Transverse colon (tissue), 4 donors: ENCODE measurements at regions not wholly inside any gene's neighbourhood (a gene's known extent, or its start where the extent isn't known, plus 50 kb on each side); places are given as distances from the start of the nearest gene placed in this dataset.

Experiments
- DNase-seq: peaks from one replicate; pipeline ENCODE4 v3.0.0-alpha.2; 2019
- H3K27ac ChIP-seq, 4 donors: fragments of 200-600 bp; sonication (generic); 2 replicates each; pipeline ENCODE4 v1.5.1; 2016 to 2018; ENCODE audit warnings: inconsistent platforms in 4 of 4
- H3K27me3 ChIP-seq: fragments of 200-600 bp; sonication (generic); 2 replicates; pipeline ENCODE4 v1.5.1; 2017; ENCODE audit warnings: inconsistent platforms
- H3K36me3 ChIP-seq, 4 donors: fragments of 200-600 bp; sonication (generic); 2 replicates each; pipeline ENCODE4 v1.5.1; 2017 to 2019; ENCODE audit warnings: inconsistent platforms in 4 of 4
- H3K4me1 ChIP-seq, 4 donors: fragments of 200-600 bp; sonication (generic); 2 replicates each; pipeline ENCODE4 v1.5.1; 2017 to 2020; ENCODE audit warnings: inconsistent platforms in 4 of 4
- H3K4me3 ChIP-seq, 4 donors: fragments of 200-600 bp; sonication (generic); 1 replicate in 1 of 4; 2 replicates in 3 of 4; pipeline versions ENCODE4 v1.5.1 to v1.6.1; 2017 to 2019; ENCODE audit warnings: inconsistent platforms in 4 of 4
- H3K9me3 ChIP-seq, 2 donors: fragments of 200-600 bp; sonication (generic); 2 replicates each; pipeline ENCODE4 v1.5.1; 2017 to 2019; ENCODE audit warnings: inconsistent platforms in 2 of 2
- EP300 ChIP-seq: sonication (generic); formaldehyde crosslinking; IDR thresholded peaks from one replicate; pipeline ENCODE4 v1.6.1; 2017; ENCODE audit warnings: antibody characterized with exemption, low read depth
- POLR2A ChIP-seq: fragments of 450-650 bp; IDR thresholded peaks from one replicate; pipeline ENCODE4 v1.6.1; 2016; ENCODE audit warnings: antibody characterized with exemption, mild to moderate bottlenecking, moderate library complexity
- POLR2AphosphoS5 ChIP-seq, 3 donors: sonication (generic); formaldehyde crosslinking; IDR thresholded peaks; one replicate each; pipeline ENCODE4 v1.6.1; 2016; ENCODE audit warnings: antibody characterized with exemption in 3 of 3
- WGBS, 2 donors: methylation state at CpG; one replicate each; pipeline ENCODE4 v1.1.5; 2018; ENCODE audit warnings: low coverage in 1 of 2; 5-methylcytosine and 5-hydroxymethylcytosine counted together
- in situ Hi-C, 4 donors: fragments of 200-750 bp; cut with MboI; loops; one replicate each; pipeline versions ENCODE4 v1.15.0 to v1.15.1; 2017; ENCODE audit warnings: low sequenced_read_pairs in 3 of 4, low pct_ligation_motif_present in 1 of 4, low pct_unique_long_range_greater_than_20kb in 1 of 4
- intact Hi-C: fragments of 100-400 bp; cut with DNase I; formaldehyde crosslinking; loops from one replicate; pipeline ENCODE4 v1.15.1; 2023; ENCODE audit warnings: low total_unique reads
- TF ChIP-seq, protein P1 (sequence below), 5 experiments: fragments of 200-600 bp in 3 of 5; fragments of 450-650 bp in 2 of 5; sonication (generic) in 3 of 5; IDR thresholded peaks; 1 replicate in 2 of 5; 2 replicates in 3 of 5; pipeline ENCODE4 v1.5.1; 2016 to 2017; ENCODE audit warnings: antibody characterized with exemption in 5 of 5, inconsistent platforms in 3 of 5, mild to moderate bottlenecking in 2 of 5, moderate library complexity in 1 of 5

DNA sequence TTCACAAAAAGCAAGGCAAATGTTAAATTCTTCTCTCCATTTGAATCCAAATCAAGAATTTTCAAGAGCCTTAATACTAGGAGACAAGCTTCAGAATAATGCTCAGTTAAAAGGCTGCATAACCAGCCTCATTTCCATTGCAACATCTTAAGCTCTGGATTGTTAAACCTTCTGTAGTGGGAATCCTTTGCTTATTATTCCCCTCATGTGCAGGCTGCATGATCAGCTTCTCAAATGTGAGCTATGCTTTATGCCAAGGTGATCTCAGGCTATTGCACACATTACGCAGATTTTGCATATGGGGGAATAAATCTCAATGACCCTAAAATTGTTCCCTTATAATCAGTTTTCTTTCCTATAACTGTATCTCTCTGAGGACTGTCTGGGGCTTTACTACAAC is 71.7 kb upstream of the CCDC196 start:
- H3K4me3 ChIP-seq = no peak overlapping the region
- in situ Hi-C loops = no loop called here
- H3K4me1 ChIP-seq = no peaks in the 10 kb centered on the region
- no peak overlapping the region for H3K27ac ChIP-seq
- H3K9me3 ChIP-seq = no peaks in the 10 kb centered on the region
- 89 to 97% methylated on average over 1 of the region's 1 CpG for WGBS, 2 donors
- H3K36me3 ChIP-seq = no peaks in the 10 kb centered on the region
- intact Hi-C loops = no loop called here
- DNase-seq = no peak
- H3K27me3 ChIP-seq = no peaks in the 10 kb centered on the region
- TF ChIP-seq POLR2AphosphoS5 (IDR thresholded peaks at IDR 0.05) = no peak
- TF ChIP-seq, protein P1, sequence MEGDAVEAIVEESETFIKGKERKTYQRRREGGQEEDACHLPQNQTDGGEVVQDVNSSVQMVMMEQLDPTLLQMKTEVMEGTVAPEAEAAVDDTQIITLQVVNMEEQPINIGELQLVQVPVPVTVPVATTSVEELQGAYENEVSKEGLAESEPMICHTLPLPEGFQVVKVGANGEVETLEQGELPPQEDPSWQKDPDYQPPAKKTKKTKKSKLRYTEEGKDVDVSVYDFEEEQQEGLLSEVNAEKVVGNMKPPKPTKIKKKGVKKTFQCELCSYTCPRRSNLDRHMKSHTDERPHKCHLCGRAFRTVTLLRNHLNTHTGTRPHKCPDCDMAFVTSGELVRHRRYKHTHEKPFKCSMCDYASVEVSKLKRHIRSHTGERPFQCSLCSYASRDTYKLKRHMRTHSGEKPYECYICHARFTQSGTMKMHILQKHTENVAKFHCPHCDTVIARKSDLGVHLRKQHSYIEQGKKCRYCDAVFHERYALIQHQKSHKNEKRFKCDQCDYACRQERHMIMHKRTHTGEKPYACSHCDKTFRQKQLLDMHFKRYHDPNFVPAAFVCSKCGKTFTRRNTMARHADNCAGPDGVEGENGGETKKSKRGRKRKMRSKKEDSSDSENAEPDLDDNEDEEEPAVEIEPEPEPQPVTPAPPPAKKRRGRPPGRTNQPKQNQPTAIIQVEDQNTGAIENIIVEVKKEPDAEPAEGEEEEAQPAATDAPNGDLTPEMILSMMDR (IDR thresholded peaks at IDR 0.05) = no peak
- no peak for TF ChIP-seq POLR2A
- TF ChIP-seq EP300 = no peak

- intact Hi-C loops (no loop called here), in situ Hi-C loops (no loop called here)
- Histone ChIP-seq H3K4me3 (no peak overlapping the region), H3K27me3 (no peaks in the 10 kb centered on the region), H3K36me3 (no peaks in the 10 kb centered on the region), H3K4me1 (no peaks in the 10 kb centered on the region), H3K9me3 (no peaks in the 10 kb centered on the region), H3K27ac (no peak overlapping the region)
- 85 to 94% methylated on average over 2 of the region's 2 CpGs for WGBS, 2 donors
- no peak for DNase-seq
- no peak for TF ChIP-seq EP300
- TF ChIP-seq POLR2A = no peak
- no peak for TF ChIP-seq POLR2AphosphoS5 (IDR thresholded peaks at IDR 0.05)
- TF ChIP-seq, protein P1 (IDR thresholded peaks at IDR 0.05) = no peak
Measured at GRCh38 chr14:66420251-66421006, 65.7 kb upstream of the CCDC196 start.

GRCh38 chr14:66421990-66422946 is 63.9 kb upstream of the CCDC196 start:
- H3K27ac ChIP-seq = no peak overlapping the region
- WGBS, 2 donors = 87 to 89% methylated on average over 3 to 6 of the region's 6 CpGs
- in situ Hi-C loops (no loop called here), intact Hi-C loops (no loop called here)
- no peaks in the 10 kb centered on the region for H3K27me3 ChIP-seq
- DNase-seq = no peak
- H3K9me3 ChIP-seq = no peaks in the 10 kb centered on the region
- H3K4me1 ChIP-seq = no peaks in the 10 kb centered on the region
- H3K4me3 ChIP-seq = no peak overlapping the region
- no peaks in the 10 kb centered on the region for H3K36me3 ChIP-seq
- TF ChIP-seq EP300 = no peak
- TF ChIP-seq POLR2AphosphoS5 (IDR thresholded peaks at IDR 0.05) = no peak
- TF ChIP-seq, protein P1 (IDR thresholded peaks at IDR 0.05) = no peak
- TF ChIP-seq POLR2A = no peak

DNA sequence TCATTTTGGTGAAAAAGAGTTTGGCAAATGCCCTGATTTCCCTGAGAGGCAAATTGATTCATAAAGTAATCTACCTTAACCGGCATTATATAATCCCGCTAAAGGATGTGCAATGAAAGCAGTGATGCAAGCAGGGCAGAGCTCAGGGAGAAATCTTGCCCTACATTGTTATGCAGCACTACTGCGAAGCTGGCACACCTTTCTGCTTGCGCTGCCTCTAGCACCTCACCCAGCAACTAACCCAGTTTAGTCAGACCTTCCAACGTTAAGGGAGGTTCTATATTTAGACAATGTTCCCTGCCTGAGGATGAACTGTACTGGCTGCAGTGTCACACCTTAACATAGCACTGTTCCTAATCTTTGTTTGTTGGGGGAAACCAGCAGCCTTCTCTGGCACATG is 60.8 kb upstream of the CCDC196 start:
- H3K4me1 ChIP-seq = no peaks in the 10 kb centered on the region
- H3K9me3 ChIP-seq = no peaks in the 10 kb centered on the region
- TF ChIP-seq EP300 = no peak
- TF ChIP-seq, protein P1 (IDR thresholded peaks at IDR 0.05) = no peak
- TF ChIP-seq POLR2AphosphoS5 (IDR thresholded peaks at IDR 0.05) = no peak
- no peak for TF ChIP-seq POLR2A
- no peak for DNase-seq
- in situ Hi-C loops (no loop called here), intact Hi-C loops (no loop called here)
- H3K27me3 ChIP-seq = no peaks in the 10 kb centered on the region
- H3K36me3 ChIP-seq = no peaks in the 10 kb centered on the region
- H3K27ac ChIP-seq = no peak overlapping the region
- no peak overlapping the region for H3K4me3 ChIP-seq
- WGBS, 2 donors = 61 to 78% methylated on average over 4 to 5 of the region's 5 CpGs
